PC-9 (cell line): ENCODE measurements at regions not wholly inside any gene's neighbourhood (a gene's known extent, or its start where the extent isn't known, plus 50 kb on each side); places are given as distances from the start of the nearest gene placed in this dataset.

ENCODE experiments used
- BruUV-seq: library from RNA; stranded (reverse); fragments of 400-500 nt; replicated peaks from 2 replicates; lab custom pipeline; 2021; lab: Mats Ljungman, UMichigan
- CTCF ChIA-PET: fragments of 300-600 bp; sonication (Branson Sonifier 250); formaldehyde crosslinking; loops from one replicate; lab custom pipeline; 2022; ENCODE audit warnings: antibody characterized with exemption; lab: Charles Lee
- POLR2A ChIA-PET: fragments of 300-600 bp; sonication (Branson Sonifier 250); formaldehyde crosslinking; loops from one replicate; lab custom pipeline; 2022; ENCODE audit warnings: antibody characterized with exemption; ENCODE audit not compliant: unreplicated experiment; lab: Charles Lee
- DNase-seq, 2 experiments: peaks; one replicate each; pipeline versions ENCODE4 v3.0.0 to v3.0.0-alpha.2; 2015 to 2022; ENCODE audit warnings: mixed read lengths in 1 of 2
- H2AFZ ChIP-seq: fragments of 200-600 bp; sonication (generic); 2 replicates; pipeline ENCODE4 v1.8.1; 2017; ENCODE audit warnings: antibody characterized with exemption
- H3F3A ChIP-seq: fragments of 200-600 bp; sonication (generic); 2 replicates; pipeline ENCODE4 v1.8.1; 2017; ENCODE audit warnings: antibody characterized with exemption, mild to moderate bottlenecking, low read depth; ENCODE audit not compliant: insufficient read depth
- H3K27ac ChIP-seq: fragments of 200-600 bp; sonication (generic); 2 replicates; pipeline ENCODE4 v1.6.1; 2016; ENCODE audit warnings: mixed run types
- H3K27me3 ChIP-seq: fragments of 200-600 bp; sonication (generic); 2 replicates; pipeline ENCODE4 v1.6.1; 2016; ENCODE audit warnings: low read depth, mixed run types; ENCODE audit not compliant: insufficient read depth
- H3K36me3 ChIP-seq: fragments of 200-600 bp; sonication (generic); 2 replicates; pipeline ENCODE4 v1.6.1; 2016; ENCODE audit warnings: low read depth, mixed run types
- H3K4me1 ChIP-seq: fragments of 200-600 bp; sonication (generic); replicated peaks from 2 replicates; pipeline ENCODE4 v1.6.1; 2016; ENCODE audit warnings: mixed run types; ENCODE audit not compliant: insufficient read depth
- H3K4me2 ChIP-seq: fragments of 200-600 bp; sonication (generic); 2 replicates; pipeline ENCODE4 v1.6.1; 2017; ENCODE audit warnings: mixed run types
- H3K4me3 ChIP-seq: fragments of 200-600 bp; sonication (generic); 2 replicates; pipeline ENCODE4 v1.6.1; 2016; ENCODE audit warnings: mixed run types
- H3K79me2 ChIP-seq: fragments of 200-600 bp; sonication (generic); 2 replicates; pipeline ENCODE4 v1.6.1; 2017; ENCODE audit warnings: low read depth, mixed run types
- H3K9me2 ChIP-seq: fragments of 200-600 bp; sonication (generic); 2 replicates; pipeline ENCODE4 v1.8.1; 2017; ENCODE audit warnings: mild to moderate bottlenecking; ENCODE audit not compliant: insufficient read depth
- H3K9me3 ChIP-seq: fragments of 200-600 bp; sonication (generic); 2 replicates; pipeline ENCODE4 v1.8.1; 2016; ENCODE audit warnings: low read depth; ENCODE audit not compliant: insufficient read depth
- H4K20me1 ChIP-seq: fragments of 200-600 bp; sonication (generic); 2 replicates; pipeline ENCODE4 v1.8.1; 2017; ENCODE audit not compliant: insufficient read depth
- CTCF ChIP-seq: fragments of 200-600 bp; sonication (generic); conservative IDR thresholded peaks from 2 replicates; pipeline ENCODE4 v1.6.1; 2017; ENCODE audit warnings: mixed run types, antibody characterized with exemption, mild to moderate bottlenecking, moderate library complexity
- EZH2 ChIP-seq: fragments of 200-600 bp; sonication (generic); IDR thresholded peaks from 2 replicates; pipeline ENCODE4 v1.8.0; 2017; ENCODE audit warnings: antibody characterized with exemption, low read depth
- intact Hi-C: fragments of 100-400 bp; cut with micrococcal nuclease; formaldehyde crosslinking; loops from one replicate; pipeline ENCODE4 v1.10.0; 2022; ENCODE audit not compliant: unreplicated experiment

GRCh38 chr1:79694241-79694640 is 687.7 kb upstream of the ADGRL4 start:
- CTCF ChIA-PET, result no interaction called here
- no peaks in the 10 kb centered on the region for H3K4me1 ChIP-seq
- H3K27me3 ChIP-seq, result no peaks in the 10 kb centered on the region
- no peak overlapping the region for H3K4me3 ChIP-seq
- no peak overlapping the region for H3K4me2 ChIP-seq
- BruUV-seq, result no TSS peak
- no peaks in the 10 kb centered on the region for H4K20me1 ChIP-seq
- H3K79me2 ChIP-seq, result no peaks in the 10 kb centered on the region
- TF ChIP-seq EZH2 (no peak), CTCF (no peak)
- POLR2A ChIA-PET, result no interaction called here
- no peak for DNase-seq
- intact Hi-C loops, result no loop called here
- no peaks in the 10 kb centered on the region for H3K9me2 ChIP-seq
- H3K27ac ChIP-seq, result no peak overlapping the region
- H3K36me3 ChIP-seq, result no peaks in the 10 kb centered on the region
- H3K9me3 ChIP-seq, result no peaks in the 10 kb centered on the region; the same call in 1 of the 2 replicates
- H2AFZ ChIP-seq, result no peak overlapping the region
- no peaks in the 10 kb centered on the region for H3F3A ChIP-seq

- CTCF ChIA-PET, result no interaction called here
- TF ChIP-seq EZH2 (no peak), CTCF (no peak)
Observed at GRCh38 chr1:79693441-79694114, 687.0 kb upstream of the ADGRL4 start.

GRCh38 chr1:79692519-79692918 is 686.0 kb upstream of the ADGRL4 start:
- Histone ChIP-seq H3K27me3 (no peaks in the 10 kb centered on the region), H4K20me1 (no peaks in the 10 kb centered on the region), H3K36me3 (no peaks in the 10 kb centered on the region), H3K79me2 (no peaks in the 10 kb centered on the region), H3K4me2 (no peak overlapping the region), H3K9me3 (no peaks in the 10 kb centered on the region; the same call in 1 of the 2 replicates), H2AFZ (no peak overlapping the region), H3K9me2 (no peaks in the 10 kb centered on the region), H3F3A (no peaks in the 10 kb centered on the region), H3K4me1 (no peaks in the 10 kb centered on the region), H3K27ac (no peak overlapping the region), H3K4me3 (no peak overlapping the region)
- TF ChIP-seq CTCF, result no peak
- intact Hi-C loops, result no loop called here
- no peak for DNase-seq
- no TSS peak for BruUV-seq
- CTCF ChIA-PET, result no interaction called here
- POLR2A ChIA-PET, result no interaction called here

More at GRCh38 chr1:79693441-79694114, 687.0 kb upstream of the ADGRL4 start:
- Histone ChIP-seq H3K4me3 (no peak overlapping the region), H3F3A (no peaks in the 10 kb centered on the region), H3K4me2 (no peak overlapping the region), H3K9me3 (no peaks in the 10 kb centered on the region; the same call in 1 of the 2 replicates), H3K4me1 (no peaks in the 10 kb centered on the region), H2AFZ (no peak overlapping the region), H3K36me3 (no peaks in the 10 kb centered on the region), H3K27ac (no peak overlapping the region), H3K27me3 (no peaks in the 10 kb centered on the region), H4K20me1 (no peaks in the 10 kb centered on the region), H3K79me2 (no peaks in the 10 kb centered on the region), H3K9me2 (no peaks in the 10 kb centered on the region)
- POLR2A ChIA-PET, result no interaction called here
- DNase-seq, result no peak
- intact Hi-C loops, result no loop called here
- no TSS peak for BruUV-seq
